Hepatocyte (in vitro differentiated cells): ENCODE measurements at regions not wholly inside any gene's neighbourhood (a gene's known extent, or its start where the extent isn't known, plus 50 kb on each side); places are given as distances from the start of the nearest gene placed in this dataset.

Experiments
- CTCF ChIP-seq: fragments of 200-600 bp; sonication (generic); IDR thresholded peaks from 2 replicates; pipeline ENCODE4 v1.5.1; 2016; ENCODE audit warnings: antibody characterized with exemption, mild to moderate bottlenecking; ENCODE audit not compliant: poor library complexity
- EZH2phosphoT487 ChIP-seq: fragments of 200-600 bp; sonication (generic); IDR thresholded peaks from one replicate; pipeline ENCODE4 v1.6.1; 2018; ENCODE audit warnings: antibody characterized with exemption, mild to moderate bottlenecking, low read depth, moderate library complexity; ENCODE audit not compliant: unreplicated experiment, severe bottlenecking

- TF ChIP-seq CTCF (no peak), EZH2phosphoT487 (no peak)
These were observed 367.0 kb downstream of the LPIN1 start for GRCh38 chr2:12113412-12113811.
